GM12892 (cell line): ENCODE measurements at regions not wholly inside any gene's neighbourhood (a gene's known extent, or its start where the extent isn't known, plus 50 kb on each side); places are given as distances from the start of the nearest gene placed in this dataset.

Experiments used
- POLR2A ChIP-seq: IDR thresholded peaks from 2 replicates; pipeline ENCODE4 v1.6.1; 2011; ENCODE audit warnings: low read depth, low read length, control low read depth
- POLR2AphosphoS5 ChIP-seq: IDR thresholded peaks from 2 replicates; pipeline ENCODE4 v1.6.1; 2011; ENCODE audit warnings: low read depth, low read length, control low read depth

DNA sequence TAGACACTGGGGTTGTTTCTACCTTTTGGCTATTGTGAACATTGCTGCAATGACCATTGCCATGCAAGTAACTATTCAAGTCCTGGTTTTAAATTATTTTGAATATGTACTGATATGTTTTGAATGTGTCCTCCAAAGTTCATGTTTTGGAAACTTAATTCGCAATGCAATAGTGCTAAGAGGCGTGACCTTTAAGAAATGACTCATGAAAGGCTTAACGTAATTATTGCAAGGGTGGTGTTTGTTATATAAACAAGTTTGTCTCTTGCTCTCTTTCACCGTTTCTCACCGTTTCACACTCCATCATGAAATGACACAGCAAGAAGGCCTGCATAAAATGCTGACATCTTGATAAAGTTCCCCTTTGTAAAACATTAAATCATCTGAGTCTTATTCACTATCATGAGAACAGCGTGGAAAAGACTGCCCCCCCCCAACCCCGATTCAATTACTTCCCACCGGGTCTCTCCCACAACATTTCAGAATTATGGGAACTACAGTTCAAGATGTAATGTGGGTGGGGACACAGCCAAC lies 506.9 kb upstream of the FAM47C start:
- TF ChIP-seq POLR2A (no peak), POLR2AphosphoS5 (no peak)
